HCT116 (cell line): ENCODE measurements at regions not wholly inside any gene's neighbourhood (a gene's known extent, or its start where the extent isn't known, plus 50 kb on each side); places are given as distances from the start of the nearest gene placed in this dataset.

ENCODE experiments used
- ATAC-seq: fragments of 200-7000 bp; cut with Tn5 transposase; 2 replicates; pipeline ENCODE4 v1.9.1; 2020; ENCODE audit warnings: mild to moderate bottlenecking, moderate library complexity
- BruUV-seq: library from RNA; stranded (reverse); fragments of 400-500 nt; replicated peaks from 2 replicates; lab custom pipeline; 2021; lab: Mats Ljungman, UMichigan
- CTCF ChIA-PET: fragments of 300-600 bp; sonication (Branson Sonifier 250); formaldehyde crosslinking; loops from one replicate; lab custom pipeline; 2021; ENCODE audit warnings: antibody characterized with exemption; lab: Charles Lee
- POLR2A ChIA-PET: fragments of 300-600, 350-600 bp; sonication (Branson Sonifier 250); formaldehyde crosslinking; loops from one replicate; lab custom pipeline; 2021; ENCODE audit warnings: antibody characterized with exemption; lab: Charles Lee
- RAD21 ChIA-PET, 2 experiments: fragments of 300-600 bp; sonication (Branson Sonifier 250); formaldehyde crosslinking; loops; one replicate each; lab custom pipeline; 2023; ENCODE audit warnings: low total read pairs in 2 of 2; ENCODE audit not compliant: uncharacterized antibody in 2 of 2, unreplicated experiment in 2 of 2, low non-redundant PET in 1 of 2; lab: Charles Lee
- DNase-seq: peaks from one replicate; pipeline ENCODE4 v3.0.0-alpha.2; 2010; ENCODE audit warnings: low read depth, low spot score
- H2AFZ ChIP-seq: fragments of 200-600 bp; shearing (Covaris generic), sonication (generic); 2 replicates; pipeline ENCODE4 v1.6.1; 2017; ENCODE audit warnings: low read depth, mixed run types, mixed read lengths, antibody characterized with exemption, low read length; ENCODE audit not compliant: poor library complexity, severe bottlenecking
- H3K27ac ChIP-seq: 2 replicates; pipeline ENCODE4 v1.5.1; 2012; ENCODE audit warnings: low read depth, low read length
- H3K27me3 ChIP-seq: fragments of 200-600 bp; sonication (generic); 2 replicates; pipeline ENCODE4 v1.6.1; 2016; ENCODE audit warnings: mixed run types, low read length, mixed read lengths; ENCODE audit not compliant: insufficient read depth
- H3K36me3 ChIP-seq, 2 experiments: fragments of 200-500 bp in 1 of 2; fragments of 200-600 bp in 1 of 2; sonication (Bioruptor generic) in 1 of 2; sonication (generic) in 1 of 2; 2 replicates each; pipeline versions ENCODE4 v1.5.1 to v1.6.1; 2014 to 2016; ENCODE audit warnings: low read length in 2 of 2, inconsistent platforms in 1 of 2, mixed read lengths in 1 of 2, mixed run types in 1 of 2; ENCODE audit not compliant: insufficient read depth in 2 of 2, control insufficient read depth in 1 of 2
- H3K4me1 ChIP-seq, 2 experiments: fragments of 200-600 bp in 1 of 2; sonication (generic) in 1 of 2; 2 replicates each; pipeline versions ENCODE4 v1.5.1 to v1.6.1; 2012 to 2017; ENCODE audit warnings: low read length in 2 of 2, inconsistent platforms in 1 of 2, mild to moderate bottlenecking in 1 of 2, mixed read lengths in 1 of 2, mixed run types in 1 of 2, moderate library complexity in 1 of 2; ENCODE audit not compliant: insufficient read depth in 2 of 2, control insufficient read depth in 1 of 2
- H3K4me2 ChIP-seq: fragments of 200-600 bp; sonication (generic); 2 replicates; pipeline ENCODE4 v1.6.1; 2017; ENCODE audit warnings: mixed run types, low read length, mixed read lengths
- H3K4me3 ChIP-seq, 2 experiments: fragments of 200-600 bp in 1 of 2; sonication (generic) in 1 of 2; replicated peaks in 1 of 2; 2 replicates each; pipeline ENCODE4 v1.5.1; 2011 to 2016; ENCODE audit warnings: low read length in 2 of 2, control low read depth in 1 of 2, low read depth in 1 of 2, mild to moderate bottlenecking in 1 of 2, mixed read lengths in 1 of 2, mixed run types in 1 of 2
- H3K79me2 ChIP-seq: fragments of 200-600 bp; sonication (generic); 2 replicates; pipeline ENCODE4 v1.6.1; 2017; ENCODE audit warnings: mild to moderate bottlenecking, mixed run types, low read length, moderate library complexity, mixed read lengths; ENCODE audit not compliant: insufficient read depth
- H3K9ac ChIP-seq: fragments of 200-600 bp; sonication (generic); 2 replicates; pipeline ENCODE4 v1.6.1; 2016; ENCODE audit warnings: low read length, mixed read lengths
- H3K9me2 ChIP-seq: fragments of 200-600 bp; sonication (generic), shearing (Covaris generic); 2 replicates; pipeline ENCODE4 v1.6.1; 2017; ENCODE audit warnings: mixed run types, mild to moderate bottlenecking, moderate library complexity; ENCODE audit not compliant: insufficient read depth
- H3K9me3 ChIP-seq, 2 experiments: fragments of 200-500 bp in 1 of 2; fragments of 200-600 bp in 1 of 2; sonication (Bioruptor generic) in 1 of 2; sonication (generic) in 1 of 2; 2 replicates each; pipeline ENCODE4 v1.6.1; 2014 to 2017; ENCODE audit warnings: low read length in 2 of 2, mixed read lengths in 2 of 2, inconsistent platforms in 1 of 2, low read depth in 1 of 2, mild to moderate bottlenecking in 1 of 2, mixed run types in 1 of 2, moderate library complexity in 1 of 2; ENCODE audit not compliant: control insufficient read depth in 1 of 2, insufficient read depth in 1 of 2
- H4K20me1 ChIP-seq: fragments of 200-600 bp; sonication (generic), shearing (Covaris generic); 2 replicates; pipeline ENCODE4 v1.6.1; 2017; ENCODE audit warnings: mixed run types, mild to moderate bottlenecking, moderate library complexity; ENCODE audit not compliant: insufficient read depth
- CTCF ChIP-seq, 3 experiments: fragments of 200-600 bp in 1 of 3; sonication (generic) in 1 of 3; IDR thresholded peaks in 2 of 3; conservative IDR thresholded peaks in 1 of 3; 2 replicates each; pipeline ENCODE4 v1.5.1; 2012 to 2017; ENCODE audit warnings: low read depth in 2 of 3, low read length in 2 of 3, antibody characterized with exemption in 1 of 3, borderline replicate concordance in 1 of 3, control low read depth in 1 of 3, mild to moderate bottlenecking in 1 of 3, mixed read lengths in 1 of 3, mixed run types in 1 of 3, moderate library complexity in 1 of 3; ENCODE audit not compliant: insufficient read depth in 1 of 3
- EZH2phosphoT487 ChIP-seq: fragments of 200-600 bp; IDR thresholded peaks from 2 replicates; pipeline ENCODE4 v1.6.1; 2018; ENCODE audit warnings: antibody characterized with exemption, borderline replicate concordance
- FOSL1 ChIP-seq: IDR thresholded peaks from 2 replicates; pipeline ENCODE4 v1.6.1; 2012; ENCODE audit warnings: low read depth
- POLR2A ChIP-seq: IDR thresholded peaks from 2 replicates; pipeline ENCODE4 v1.7.0; 2011; ENCODE audit warnings: borderline replicate concordance; ENCODE audit not compliant: insufficient read depth, insufficient read length; ENCODE audit errors: extremely low read depth
- POLR2AphosphoS5 ChIP-seq: IDR thresholded peaks from 2 replicates; pipeline ENCODE4 v1.6.1; 2011; ENCODE audit warnings: mild to moderate bottlenecking, low read depth, low read length, moderate library complexity
- RAD21 ChIP-seq: IDR thresholded peaks from 2 replicates; pipeline ENCODE4 v1.6.1; 2012; ENCODE audit warnings: low read depth, mild to moderate bottlenecking
- SP1 ChIP-seq: IDR thresholded peaks from 2 replicates; pipeline ENCODE4 v1.6.1; 2012; ENCODE audit warnings: low read depth
- TCF7L2 ChIP-seq: IDR thresholded peaks from 2 replicates; pipeline ENCODE4 v1.7.0; 2011; ENCODE audit warnings: borderline replicate concordance, inconsistent platforms; ENCODE audit not compliant: insufficient read depth, insufficient read length; ENCODE audit errors: extremely low read depth
- YY1 ChIP-seq: IDR thresholded peaks from 2 replicates; pipeline ENCODE4 v1.6.1; 2011; ENCODE audit warnings: low read length, low read depth, moderate library complexity, mild to moderate bottlenecking; ENCODE audit not compliant: insufficient replicate concordance; ENCODE audit errors: extremely low read depth
- intact Hi-C: fragments of 100-400 bp; cut with micrococcal nuclease; formaldehyde crosslinking; loops from 2 replicates; pipeline ENCODE4 v1.10.0; 2022

GRCh38 chr5:38663249-38663648 lies 106.8 kb upstream of the LIFR start:
- Histone ChIP-seq H3K79me2 (no peaks in the 10 kb centered on the region), H3K9me2 (no peaks in the 10 kb centered on the region), H3K4me2 (no peak overlapping the region), H2AFZ (no peak overlapping the region), H3K4me3 (no peak overlapping the region), H3K9ac (no peak overlapping the region), H3K9me3 (no peaks in the 10 kb centered on the region), H3K27me3 (no peaks in the 10 kb centered on the region), H3K4me1 (no peaks in the 10 kb centered on the region), H3K36me3 (no peaks in the 10 kb centered on the region), H3K27ac (no peak overlapping the region), H4K20me1 (no peaks in the 10 kb centered on the region)
- ATAC-seq = no peak
- TF ChIP-seq POLR2AphosphoS5 (no peak), POLR2A (no peak), YY1 (no peak), FOSL1 (no peak), TCF7L2 (no peak)
- ChIA-PET RAD21 (no interaction called here), POLR2A (no interaction called here), CTCF (interaction anchor here (5.8 kb wide), 1 partner anchor 221 kb away, joined by 37 read pairs; no protein-coding TSS in a partner anchor)
- no TSS peak for BruUV-seq
- no peak for DNase-seq
- intact Hi-C loops = no loop called here

DNA sequence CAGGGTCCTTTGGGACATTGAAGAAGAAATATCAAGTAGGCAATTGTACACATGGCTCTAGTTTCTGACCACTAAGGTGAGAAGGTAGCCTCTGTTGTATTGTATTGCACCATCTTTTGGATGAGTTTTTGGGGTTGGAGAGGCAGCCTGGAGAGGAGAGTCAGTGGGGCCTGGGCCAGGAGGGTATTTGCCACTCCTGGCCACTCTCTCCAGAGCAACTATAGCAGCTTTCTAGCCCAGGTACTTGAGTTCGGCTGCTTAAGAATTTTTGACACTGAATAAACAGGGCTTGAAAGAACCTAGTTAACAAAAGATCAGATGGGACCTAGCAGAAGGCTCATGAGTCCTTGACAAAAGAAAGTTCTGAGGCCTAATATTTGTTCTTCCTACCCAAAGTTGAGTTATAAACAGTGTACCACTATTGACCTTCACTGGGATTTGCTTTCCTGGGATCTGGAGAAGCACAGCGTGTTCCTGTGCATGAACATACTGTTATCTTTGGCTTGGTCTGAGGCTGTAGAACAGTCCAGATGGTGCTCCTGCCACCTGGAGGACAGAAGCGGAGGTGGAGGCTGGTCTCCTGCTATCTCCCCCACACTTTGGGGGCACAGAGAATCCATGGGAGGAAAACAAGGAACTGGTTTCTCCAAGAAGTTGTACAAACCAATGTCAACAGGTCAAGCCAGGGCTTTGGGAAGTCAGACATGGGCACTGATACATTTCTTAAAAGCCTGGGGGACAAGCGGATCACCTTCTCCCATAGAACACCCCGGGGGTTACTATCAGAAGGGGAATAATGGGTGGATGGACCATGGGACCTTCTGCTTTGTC lies 110.4 kb upstream of the LIFR start:
- TF ChIP-seq SP1 (no peak), RAD21 (peak; percentile 90), POLR2AphosphoS5 (no peak), CTCF (IDR thresholded peaks at IDR 0.05 in 2 of 3, conservative IDR thresholded peaks at IDR 0.05 in 1 of 3; ENCODE audit: borderline replicate concordance in 1 of 3, insufficient read depth in 1 of 3, low read depth in 2 of 3, low read length in 2 of 3) (peak; percentile 67 to 80 (median 75); a peak in 5 of 6 replicates), EZH2phosphoT487 (no peak)
- Histone ChIP-seq H3K9me2 (no peaks in the 10 kb centered on the region), H3K4me1 (no peaks in the 10 kb centered on the region), H2AFZ (no peak overlapping the region), H3K79me2 (no peaks in the 10 kb centered on the region), H3K27ac (no peak overlapping the region), H4K20me1 (no peaks in the 10 kb centered on the region), H3K4me2 (no peak overlapping the region), H3K9me3 (no peaks in the 10 kb centered on the region), H3K9ac (no peak overlapping the region), H3K36me3 (no peaks in the 10 kb centered on the region), H3K4me3 (no peak overlapping the region), H3K27me3 (no peaks in the 10 kb centered on the region)
- CTCF ChIA-PET = interaction anchor here (1.0 to 5.8 kb wide), 5 partner anchors 30 to 225 kb away, joined by 3 to 65 read pairs (median 5); no protein-coding TSS in a partner anchor
- ATAC-seq (peak; percentile 97), DNase-seq (peak; percentile 19)
- POLR2A ChIA-PET = interaction anchor here (1.1 kb wide), 1 partner anchor 225 kb away, joined by 3 read pairs; no protein-coding TSS in a partner anchor
- RAD21 ChIA-PET = interaction anchor here (1.4 to 3.4 kb wide), 2 partner anchors 225 kb away, joined by 5 to 17 read pairs (median 6); no protein-coding TSS in a partner anchor
- intact Hi-C loops = loop anchor here (1.0 to 5.0 kb wide), 4 partner anchors 115 to 460 kb away; no protein-coding TSS in a partner anchor
- no TSS peak for BruUV-seq
